SK-N-SH treated with all-trans-retinoic acid at 6 μM for 48 hours (cell line): ENCODE measurements at regions not wholly inside any gene's neighbourhood (a gene's known extent, or its start where the extent isn't known, plus 50 kb on each side); places are given as distances from the start of the nearest gene placed in this dataset.

Source experiments
- ATAC-seq: fragments of 200-7000 bp; cut with Tn5 transposase; 3 replicates; pipeline ENCODE4 v1.9.1; 2020; ENCODE audit warnings: mild to moderate bottlenecking, moderate library complexity
- ARNTL ChIP-seq: fragments of 450-650 bp; formaldehyde crosslinking; IDR thresholded peaks from 2 replicates; pipeline ENCODE4 v1.5.0; 2020; ENCODE audit warnings: low read depth, mild to moderate bottlenecking, moderate library complexity, borderline replicate concordance
- BACH2 ChIP-seq: fragments of 250-450 bp; sonication (Bioruptor Pico); IDR thresholded peaks from 2 replicates; pipeline ENCODE4 v1.9.0; 2021; ENCODE audit warnings: mild to moderate bottlenecking, borderline replicate concordance
- CREB5 ChIP-seq: fragments of 250-450 bp; sonication (Bioruptor Pico); IDR thresholded peaks from 2 replicates; pipeline ENCODE4 v1.5.1; 2020; ENCODE audit warnings: low read depth, mild to moderate bottlenecking, moderate library complexity
- CSDC2 ChIP-seq: fragments of 250-450 bp; sonication (Bioruptor Pico); IDR thresholded peaks from 2 replicates; pipeline ENCODE4 v1.5.0; 2020; ENCODE audit warnings: mild to moderate bottlenecking, moderate library complexity
- ESRRG ChIP-seq: fragments of 250-450 bp; sonication (Bioruptor Pico); IDR thresholded peaks from 2 replicates; pipeline ENCODE4 v1.6.1; 2021; ENCODE audit warnings: mild to moderate bottlenecking
- GLIS3 ChIP-seq: fragments of 250-450 bp; sonication (Bioruptor Pico); IDR thresholded peaks from 2 replicates; pipeline ENCODE4 v1.5.0; 2020; ENCODE audit warnings: mild to moderate bottlenecking, moderate library complexity
- ISL1 ChIP-seq: fragments of 250-450 bp; sonication (Bioruptor Pico); IDR thresholded peaks from 2 replicates; pipeline ENCODE4 v2.1.2; 2022; ENCODE audit warnings: mild to moderate bottlenecking, moderate library complexity
- OSR1 ChIP-seq: fragments of 250-450 bp; sonication (Bioruptor Pico); IDR thresholded peaks from 2 replicates; pipeline ENCODE4 v1.8.0; 2022; ENCODE audit warnings: moderate library complexity, mild to moderate bottlenecking, inconsistent platforms
- PATZ1 ChIP-seq: fragments of 250-450 bp; sonication (Bioruptor Pico); IDR thresholded peaks from 2 replicates; pipeline ENCODE4 v1.8.0; 2020; ENCODE audit warnings: mild to moderate bottlenecking, moderate library complexity, borderline replicate concordance
- POU6F1 ChIP-seq: fragments of 250-450 bp; sonication (Bioruptor Pico); IDR thresholded peaks from 2 replicates; pipeline ENCODE4 v1.8.0; 2021; ENCODE audit warnings: low read depth, mild to moderate bottlenecking, moderate library complexity, borderline replicate concordance
- PPARA ChIP-seq: fragments of 250-450 bp; sonication (Bioruptor Pico); IDR thresholded peaks from 2 replicates; pipeline ENCODE4 v1.5.0; 2020; ENCODE audit warnings: mild to moderate bottlenecking, borderline replicate concordance
- RARB ChIP-seq: fragments of 250-450 bp; sonication (Bioruptor Pico); IDR thresholded peaks from 2 replicates; pipeline ENCODE4 v1.8.0; 2021; ENCODE audit warnings: mild to moderate bottlenecking, moderate library complexity
- SNAI2 ChIP-seq: fragments of 250-450 bp; sonication (Bioruptor Pico); IDR thresholded peaks from 2 replicates; pipeline ENCODE4 v1.5.0; 2020; ENCODE audit warnings: mild to moderate bottlenecking, moderate library complexity
- TCF4 ChIP-seq: fragments of 250-450 bp; sonication (Bioruptor Pico); IDR thresholded peaks from 2 replicates; pipeline ENCODE4 v1.8.0; 2021; ENCODE audit warnings: mild to moderate bottlenecking, moderate library complexity, borderline replicate concordance
- TOX ChIP-seq: fragments of 250-450 bp; sonication (Bioruptor Pico); IDR thresholded peaks from 2 replicates; pipeline ENCODE4 v1.8.0; 2021; ENCODE audit warnings: mild to moderate bottlenecking, moderate library complexity, borderline replicate concordance
- ZC3H10 ChIP-seq: fragments of 250-450 bp; sonication (Bioruptor Pico); IDR thresholded peaks from 2 replicates; pipeline ENCODE4 v1.5.1; 2021; ENCODE audit warnings: mild to moderate bottlenecking, moderate library complexity
- ZFP3 ChIP-seq: fragments of 250-450 bp; sonication (Bioruptor Pico); IDR thresholded peaks from 2 replicates; pipeline ENCODE4 v1.5.0; 2020; ENCODE audit warnings: mild to moderate bottlenecking, moderate library complexity
- ZFP30 ChIP-seq: fragments of 450-650 bp; formaldehyde crosslinking; IDR thresholded peaks from 2 replicates; pipeline ENCODE4 v1.5.0; 2022; ENCODE audit warnings: mild to moderate bottlenecking, moderate library complexity
- ZNF565 ChIP-seq: fragments of 450-650 bp; formaldehyde crosslinking; conservative IDR thresholded peaks from 2 replicates; pipeline ENCODE4 v1.5.0; 2020; ENCODE audit warnings: low read depth, mild to moderate bottlenecking, moderate library complexity
- ZNF70 ChIP-seq: fragments of 450-650 bp; formaldehyde crosslinking; IDR thresholded peaks from 2 replicates; pipeline ENCODE4 v1.5.0; 2020; ENCODE audit warnings: mild to moderate bottlenecking, moderate library complexity
- ZNF8 ChIP-seq: fragments of 450-650 bp; formaldehyde crosslinking; IDR thresholded peaks from 2 replicates; pipeline ENCODE4 v1.5.0; 2020; ENCODE audit warnings: mild to moderate bottlenecking, moderate library complexity

- TF ChIP-seq PPARA (CRISPR knock-in tag), result no peak
- TF ChIP-seq, all 23 proteins: peak for 0
- ATAC-seq, result no peak
Observed at GRCh38 chr6:8707369-8707768, 272.0 kb upstream of the SLC35B3 start.

GRCh38 chr6:8705435-8706020 is 270.2 kb upstream of the SLC35B3 start:
- ATAC-seq, result no peak

GRCh38 chr6:8703059-8703458 is 267.7 kb upstream of the SLC35B3 start:
- TF ChIP-seq ESRRG (CRISPR knock-in tag) (no peak), SNAI2 (no peak), ZFP3 (no peak), PPARA (CRISPR knock-in tag) (no peak), TCF4 (CRISPR knock-in tag) (no peak), ARNTL (no peak), CREB5 (CRISPR knock-in tag) (no peak), ZNF8 (CRISPR knock-in tag) (no peak), GLIS3 (CRISPR knock-in tag) (no peak), POU6F1 (CRISPR knock-in tag) (no peak), RARB (CRISPR knock-in tag) (no peak), ZC3H10 (no peak), ZNF565 (CRISPR knock-in tag) (no peak), ZFP30 (CRISPR knock-in tag) (no peak)
- ATAC-seq, result no peak

More at GRCh38 chr6:8705435-8706020, 270.2 kb upstream of the SLC35B3 start:
- TF ChIP-seq ARNTL, result no peak
- no peak for TF ChIP-seq GLIS3 (CRISPR knock-in tag)
- TF ChIP-seq PATZ1 (CRISPR knock-in tag), result no peak
- TF ChIP-seq ZFP3, result no peak
- no peak for TF ChIP-seq RARB (CRISPR knock-in tag)
- no peak for TF ChIP-seq OSR1 (CRISPR knock-in tag)
- TF ChIP-seq CSDC2 (CRISPR knock-in tag), result no peak
- no peak for TF ChIP-seq ZNF70 (CRISPR knock-in tag)
- no peak for TF ChIP-seq ESRRG (CRISPR knock-in tag)
- no peak for TF ChIP-seq CREB5 (CRISPR knock-in tag)
- no peak for TF ChIP-seq ZC3H10
- no peak for TF ChIP-seq TOX (CRISPR knock-in tag)
- TF ChIP-seq BACH2, result no peak
- no peak for TF ChIP-seq ZNF565 (CRISPR knock-in tag)
- no peak for TF ChIP-seq ISL1 (CRISPR knock-in tag)
- no peak for TF ChIP-seq POU6F1 (CRISPR knock-in tag)
- TF ChIP-seq TCF4 (CRISPR knock-in tag), result no peak
- no peak for TF ChIP-seq PPARA (CRISPR knock-in tag)
- TF ChIP-seq, all 23 proteins: peak for 0

- TF ChIP-seq PATZ1 (CRISPR knock-in tag), result no peak
- no peak for TF ChIP-seq ARNTL
- no peak for TF ChIP-seq GLIS3 (CRISPR knock-in tag)
- no peak for TF ChIP-seq PPARA (CRISPR knock-in tag)
- TF ChIP-seq CREB5 (CRISPR knock-in tag), result no peak
- no peak for TF ChIP-seq ZNF565 (CRISPR knock-in tag)
- no peak for TF ChIP-seq ZC3H10
- TF ChIP-seq ZFP3, result no peak
- TF ChIP-seq, all 23 proteins: peak for 0
- no peak for ATAC-seq
Observed at GRCh38 chr6:8688821-8689220, 253.5 kb upstream of the SLC35B3 start.
